AG09319 (cell line): ENCODE measurements at regions not wholly inside any gene's neighbourhood (a gene's known extent, or its start where the extent isn't known, plus 50 kb on each side); places are given as distances from the start of the nearest gene placed in this dataset.
"Not testable (repeated sequence)": the region's sequence is repeated elsewhere in the genome, so short reads cannot be mapped to it uniquely, and the experiment has no call there.

Source experiments
- DNase-seq: peaks from one replicate; pipeline ENCODE4 v3.0.0-alpha.2; 2010; ENCODE audit warnings: low read depth; ENCODE audit errors: extremely low read depth
- TF ChIP-seq, protein P1 (sequence below): IDR thresholded peaks from 2 replicates; pipeline ENCODE4 v1.5.1; 2011; ENCODE audit warnings: low read depth, mild to moderate bottlenecking, inconsistent platforms, low read length, moderate library complexity

DNA sequence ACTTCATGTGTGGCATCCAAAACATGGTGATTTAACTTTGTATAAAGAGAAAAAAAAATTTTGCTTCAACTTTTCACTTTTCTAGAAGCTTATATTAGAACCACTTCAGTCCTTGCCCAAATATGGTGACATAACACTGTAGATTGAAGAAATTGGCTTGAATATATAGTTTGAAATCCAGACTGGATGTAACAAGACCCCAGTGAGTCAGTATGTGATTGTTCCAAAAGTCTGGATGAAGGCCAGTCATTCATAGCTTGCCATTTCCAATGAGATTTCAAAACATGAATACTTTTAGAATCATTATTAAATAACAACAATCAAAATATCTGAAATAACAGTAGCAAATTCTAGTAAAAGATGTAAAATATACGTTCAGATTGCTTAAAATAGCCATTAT is 104.8 kb upstream of the FN1 start:
- TF ChIP-seq, protein P1, sequence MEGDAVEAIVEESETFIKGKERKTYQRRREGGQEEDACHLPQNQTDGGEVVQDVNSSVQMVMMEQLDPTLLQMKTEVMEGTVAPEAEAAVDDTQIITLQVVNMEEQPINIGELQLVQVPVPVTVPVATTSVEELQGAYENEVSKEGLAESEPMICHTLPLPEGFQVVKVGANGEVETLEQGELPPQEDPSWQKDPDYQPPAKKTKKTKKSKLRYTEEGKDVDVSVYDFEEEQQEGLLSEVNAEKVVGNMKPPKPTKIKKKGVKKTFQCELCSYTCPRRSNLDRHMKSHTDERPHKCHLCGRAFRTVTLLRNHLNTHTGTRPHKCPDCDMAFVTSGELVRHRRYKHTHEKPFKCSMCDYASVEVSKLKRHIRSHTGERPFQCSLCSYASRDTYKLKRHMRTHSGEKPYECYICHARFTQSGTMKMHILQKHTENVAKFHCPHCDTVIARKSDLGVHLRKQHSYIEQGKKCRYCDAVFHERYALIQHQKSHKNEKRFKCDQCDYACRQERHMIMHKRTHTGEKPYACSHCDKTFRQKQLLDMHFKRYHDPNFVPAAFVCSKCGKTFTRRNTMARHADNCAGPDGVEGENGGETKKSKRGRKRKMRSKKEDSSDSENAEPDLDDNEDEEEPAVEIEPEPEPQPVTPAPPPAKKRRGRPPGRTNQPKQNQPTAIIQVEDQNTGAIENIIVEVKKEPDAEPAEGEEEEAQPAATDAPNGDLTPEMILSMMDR: no peak
- DNase-seq: peak; percentile 79

DNA sequence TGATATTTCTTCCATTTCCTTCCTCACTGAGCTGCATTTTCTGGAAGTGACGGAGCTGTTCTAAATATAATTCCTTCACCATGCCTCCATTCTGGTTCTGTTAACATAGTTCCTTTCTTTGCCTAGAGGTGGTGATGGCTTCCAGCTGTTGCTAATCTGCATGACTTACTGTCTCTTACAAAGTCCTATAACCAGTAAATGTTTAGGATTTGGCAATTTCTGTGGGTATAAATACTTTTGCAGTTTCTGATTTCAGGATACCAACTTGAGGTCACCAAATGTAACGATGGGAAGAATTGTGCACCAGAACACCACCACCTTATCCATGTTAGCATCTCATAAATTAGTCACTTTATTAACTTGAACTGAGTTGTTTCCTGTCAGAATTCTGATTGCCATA is 101.7 kb upstream of the FN1 start:
- peak; percentile 63 for DNase-seq

DNA sequence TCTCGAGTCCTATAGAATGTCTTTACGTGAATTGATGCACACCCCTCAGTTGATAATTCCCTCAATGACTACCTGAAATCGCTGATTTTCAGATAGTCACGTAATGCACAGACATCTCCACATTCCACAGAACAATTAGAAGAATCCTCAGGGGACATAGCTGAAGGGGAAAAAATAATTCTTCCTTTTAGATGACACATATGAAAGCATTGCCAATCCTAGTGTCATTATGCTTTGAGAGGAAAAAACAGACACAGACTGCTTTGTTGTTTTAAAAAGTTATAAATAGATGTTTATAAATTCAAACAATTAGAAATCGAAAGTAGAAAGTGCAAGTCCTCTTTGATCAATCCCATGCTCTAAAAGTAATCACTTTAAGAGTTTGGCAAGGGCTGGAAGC is 100.6 kb upstream of the FN1 start:
- TF ChIP-seq, protein P1: no peak

More for the DNA sequence above, 101.7 kb upstream of the FN1 start:
- TF ChIP-seq, protein P1: peak; percentile 26

DNA sequence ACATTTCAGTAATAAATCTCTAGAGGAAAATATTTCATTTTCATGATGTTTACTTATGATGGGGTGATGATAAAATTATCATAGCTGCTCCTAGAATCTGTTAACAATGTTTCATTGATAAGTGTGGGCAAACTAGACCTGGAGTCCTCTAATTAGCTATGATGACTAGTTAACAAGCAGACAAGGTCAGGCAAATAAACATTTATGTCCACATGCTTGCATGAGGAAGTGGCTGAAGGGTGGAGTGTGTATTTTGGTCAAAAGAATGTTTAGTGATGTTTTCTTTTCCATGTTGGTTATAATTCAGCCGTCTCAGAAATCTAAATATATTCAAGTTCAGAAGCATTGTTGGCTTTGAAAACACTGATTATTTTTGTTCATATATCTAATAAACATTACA is 99.9 kb upstream of the FN1 start:
- TF ChIP-seq, protein P1: no peak
- DNase-seq: no peak

More for the DNA sequence above, 100.6 kb upstream of the FN1 start:
- no peak for DNase-seq

DNA sequence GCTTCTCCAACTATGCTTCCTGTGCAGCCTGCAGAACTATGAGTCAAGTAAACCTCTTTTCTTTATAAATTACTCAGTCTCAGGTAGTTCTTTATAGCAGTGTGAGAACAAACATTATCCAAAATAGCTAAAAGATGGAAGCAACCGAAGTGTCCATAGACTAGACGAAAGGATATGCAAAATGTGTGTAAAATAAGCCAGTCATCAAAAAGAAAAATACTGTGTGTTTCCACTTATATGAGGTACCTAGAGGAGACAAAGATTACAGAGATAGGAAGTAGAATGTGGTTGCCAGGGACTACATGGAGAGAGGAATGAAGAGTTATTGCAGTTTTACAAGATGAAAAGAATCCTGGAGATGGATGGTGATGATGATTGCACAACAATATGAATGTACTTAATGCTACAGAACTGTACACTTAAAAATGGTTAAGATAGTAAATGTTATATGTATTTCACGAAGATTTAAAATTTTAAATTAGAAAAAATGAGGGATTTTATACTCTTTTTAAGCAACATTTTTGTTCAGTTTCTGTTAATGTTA is 99.3 kb upstream of the FN1 start:
- TF ChIP-seq, protein P1: no peak
- no peak for DNase-seq

DNA sequence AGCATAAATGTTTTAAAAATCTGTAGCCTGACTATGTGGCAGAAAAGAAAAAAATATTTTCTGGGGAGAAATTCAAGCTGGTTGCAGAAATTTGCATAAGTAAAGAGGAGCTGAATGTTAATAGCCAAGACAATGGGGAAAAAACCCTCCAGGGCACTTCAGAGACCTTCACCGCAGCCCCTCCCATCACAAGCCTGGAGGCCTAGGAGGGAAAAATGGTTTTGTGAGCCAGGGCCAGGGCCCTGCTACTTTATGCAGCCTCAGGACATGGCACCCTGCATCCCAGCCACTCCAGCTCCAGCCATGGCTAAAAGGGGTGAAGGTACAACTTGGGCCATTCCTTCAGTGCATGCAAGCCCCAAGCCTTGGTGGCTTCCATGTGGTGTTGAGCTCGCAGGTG is 97.8 kb upstream of the FN1 start:
- DNase-seq: not testable (repeated sequence)

DNA sequence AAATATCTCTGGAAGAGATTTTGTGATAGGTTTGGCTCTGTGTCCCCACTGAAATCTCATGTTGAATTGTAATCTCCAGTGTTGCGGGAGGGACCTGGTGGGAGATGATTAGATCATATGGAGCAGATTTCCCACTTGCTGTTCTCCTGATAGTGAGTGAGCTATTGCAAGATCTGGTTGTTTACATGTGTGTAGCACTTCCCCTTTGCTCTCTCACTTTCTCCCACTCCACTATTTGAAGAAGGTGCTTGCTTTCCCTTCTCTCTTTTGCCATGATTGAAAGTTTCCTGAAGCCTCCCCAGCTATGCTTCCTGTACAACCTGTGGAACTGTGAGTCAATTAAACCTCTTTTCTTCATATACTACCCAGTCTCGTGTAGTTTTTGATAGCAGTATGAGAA is 97.0 kb upstream of the FN1 start:
- TF ChIP-seq, protein P1: no peak

DNA sequence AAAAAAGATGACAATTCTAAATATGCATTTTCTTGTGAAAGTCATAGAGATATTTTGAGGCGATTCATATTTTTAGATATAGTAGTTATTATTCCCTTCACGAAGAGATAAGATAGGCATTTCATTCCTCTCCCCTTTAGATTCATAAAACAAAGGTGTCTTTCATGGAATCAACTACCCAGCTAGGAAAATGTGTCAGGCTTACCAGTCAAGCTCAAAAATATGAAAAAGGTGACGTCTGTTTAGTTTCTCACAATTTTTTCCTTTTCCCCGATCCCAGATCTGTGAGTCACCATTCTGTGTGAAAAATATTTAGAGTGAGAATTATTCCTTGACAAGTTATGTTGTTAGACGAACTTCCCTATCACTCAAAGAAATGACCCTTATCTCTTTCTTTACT is 95.4 kb upstream of the FN1 start:
- no peak for DNase-seq

More for the DNA sequence above, 97.0 kb upstream of the FN1 start:
- no peak for DNase-seq

More for the DNA sequence above, 95.4 kb upstream of the FN1 start:
- TF ChIP-seq, protein P1: no peak
